GM19238 (cell line): ENCODE measurements at regions not wholly inside any gene's neighbourhood (a gene's known extent, or its start where the extent isn't known, plus 50 kb on each side); places are given as distances from the start of the nearest gene placed in this dataset.

Source experiments
- DNase-seq: peaks from one replicate; pipeline ENCODE4 v3.0.0; 2011; ENCODE audit warnings: low spot score; ENCODE audit not compliant: insufficient read length

GRCh38 chr4:176971576-176972115 is 178.9 kb upstream of the VEGFC start:
- no peak for DNase-seq

GRCh38 chr4:176979416-176979815 is 186.7 kb upstream of the VEGFC start:
- no peak for DNase-seq

DNA sequence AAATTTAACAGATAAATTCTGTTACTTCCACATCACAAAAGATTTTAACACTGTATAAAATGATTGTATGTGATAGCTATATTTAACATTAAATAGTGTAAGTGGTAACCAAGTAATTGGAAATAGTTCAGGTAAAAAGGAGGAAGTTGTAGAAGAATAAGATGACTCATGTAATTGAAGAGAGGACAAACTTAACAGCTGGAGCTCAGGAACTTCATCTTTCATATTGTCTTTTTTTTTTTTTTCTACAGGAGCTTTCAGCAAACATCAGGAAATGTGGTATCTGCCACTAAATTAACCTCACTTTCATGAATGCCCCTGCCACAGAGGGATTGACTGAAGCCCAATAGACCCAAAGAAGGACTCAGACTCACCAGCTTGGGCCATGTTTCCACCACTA is 188.4 kb upstream of the VEGFC start:
- no peak for DNase-seq

DNA sequence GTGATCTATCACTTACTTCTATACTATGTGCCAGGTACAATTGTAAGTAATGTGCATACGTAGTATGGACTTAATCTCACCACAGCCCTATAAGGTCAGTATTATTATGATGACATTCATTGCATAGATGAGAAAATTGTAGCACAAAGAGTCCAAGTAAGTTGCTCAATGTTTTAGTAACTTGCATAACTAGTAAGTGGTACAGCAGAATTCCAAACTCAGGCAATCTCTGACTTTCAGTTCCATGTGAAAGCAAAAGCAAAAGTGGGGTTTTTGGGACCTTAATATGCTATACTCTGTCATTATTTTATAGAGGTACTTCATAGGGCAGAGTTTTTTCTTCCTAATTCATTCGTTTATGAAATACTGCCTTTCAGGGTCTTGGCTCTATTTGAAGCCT is 188.8 kb upstream of the VEGFC start:
- no peak for DNase-seq

DNA sequence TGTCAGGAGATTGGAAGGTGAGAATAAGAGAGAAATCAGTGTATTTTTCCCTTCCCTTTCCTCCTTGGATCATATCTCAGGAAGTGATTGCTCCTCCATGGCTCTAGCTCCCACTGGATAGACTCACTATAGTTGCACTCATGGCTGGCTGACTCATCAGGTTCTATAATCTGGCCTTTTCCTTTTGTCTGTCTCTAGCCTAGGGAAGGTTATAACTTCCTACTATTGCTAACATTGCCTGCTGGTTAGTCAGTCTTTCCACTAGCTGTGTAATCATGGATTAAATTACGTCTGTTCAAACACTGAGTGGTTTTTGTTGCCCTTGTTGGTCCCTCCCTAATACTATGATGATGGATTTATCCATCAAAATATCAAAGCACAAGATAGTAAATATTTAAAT is 195.5 kb upstream of the VEGFC start:
- DNase-seq = no peak

GRCh38 chr4:176989186-176989585 is 196.5 kb upstream of the VEGFC start:
- DNase-seq = no peak

- no peak for DNase-seq
Measured at GRCh38 chr4:176999935-177000543, 207.3 kb upstream of the VEGFC start.

- DNase-seq = no peak
Measured at GRCh38 chr4:177001271-177002175, 208.8 kb upstream of the VEGFC start.

DNA sequence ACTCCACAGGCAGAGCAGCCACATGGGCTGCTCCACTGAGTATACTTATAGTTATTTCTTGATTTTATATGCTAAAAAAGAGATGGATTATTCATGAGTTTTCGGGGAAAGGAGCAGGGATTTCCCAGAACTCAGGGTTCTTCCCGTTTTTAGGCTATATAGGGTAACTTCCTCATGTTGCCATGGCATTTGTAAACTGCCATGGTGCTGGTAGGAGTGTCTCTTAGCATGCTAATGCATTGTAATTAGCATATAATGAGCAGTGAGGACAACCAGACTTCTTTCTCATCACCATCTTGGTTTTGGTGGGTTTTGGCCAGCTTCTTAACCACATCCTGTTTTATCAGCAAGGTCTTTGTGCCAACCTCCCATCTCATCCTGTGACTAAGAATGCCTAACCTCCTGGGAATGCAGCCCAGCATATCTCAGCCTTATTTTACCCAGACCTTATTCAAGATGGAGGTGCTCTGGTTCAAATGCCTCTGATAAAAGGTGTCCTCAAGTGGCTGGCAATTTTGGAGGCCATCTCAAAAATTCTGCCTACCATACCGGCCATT is 213.0 kb upstream of the VEGFC start:
- no peak for DNase-seq

- DNase-seq = no peak
Measured at GRCh38 chr4:177006331-177006730, 213.6 kb upstream of the VEGFC start.

DNA sequence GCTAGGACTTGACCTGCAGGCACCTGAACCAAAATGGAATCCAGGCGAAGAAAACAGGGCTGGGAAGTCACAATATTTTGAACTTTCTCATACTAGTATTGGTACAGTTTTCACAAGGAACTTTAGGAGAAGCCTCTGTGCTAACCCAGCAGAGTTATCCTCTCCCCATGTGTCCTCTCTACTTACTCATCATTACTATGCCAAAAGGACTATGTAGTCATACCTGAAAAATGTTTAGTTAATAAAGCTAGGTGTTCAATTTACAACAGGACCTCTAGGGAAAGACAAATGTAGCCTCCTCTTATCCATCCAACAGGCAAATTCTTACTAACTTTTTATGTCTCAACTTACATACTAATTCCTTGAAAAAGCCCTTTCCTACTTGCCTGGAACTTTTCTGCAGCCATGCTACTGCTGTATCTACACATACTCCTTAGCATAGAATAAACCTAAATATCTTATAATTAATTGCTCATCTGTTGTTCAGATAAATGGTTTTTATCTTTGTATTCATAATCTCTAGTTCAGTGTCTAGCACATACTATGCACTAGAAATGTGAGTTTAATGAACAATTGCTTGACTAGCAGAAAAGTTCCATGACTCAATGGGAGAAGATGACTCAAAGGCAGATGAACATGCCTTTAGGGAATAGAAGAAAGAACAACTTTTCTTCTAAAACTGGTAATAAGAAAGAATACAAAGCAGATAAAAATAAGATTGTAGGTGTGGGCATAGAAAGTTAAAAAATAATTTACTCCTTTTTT is 215.5 kb upstream of the VEGFC start:
- DNase-seq = no peak

GRCh38 chr4:177008836-177009501 is 216.2 kb upstream of the VEGFC start:
- DNase-seq = no peak

GRCh38 chr4:177010418-177010817 is 217.7 kb upstream of the VEGFC start:
- no peak for DNase-seq

DNA sequence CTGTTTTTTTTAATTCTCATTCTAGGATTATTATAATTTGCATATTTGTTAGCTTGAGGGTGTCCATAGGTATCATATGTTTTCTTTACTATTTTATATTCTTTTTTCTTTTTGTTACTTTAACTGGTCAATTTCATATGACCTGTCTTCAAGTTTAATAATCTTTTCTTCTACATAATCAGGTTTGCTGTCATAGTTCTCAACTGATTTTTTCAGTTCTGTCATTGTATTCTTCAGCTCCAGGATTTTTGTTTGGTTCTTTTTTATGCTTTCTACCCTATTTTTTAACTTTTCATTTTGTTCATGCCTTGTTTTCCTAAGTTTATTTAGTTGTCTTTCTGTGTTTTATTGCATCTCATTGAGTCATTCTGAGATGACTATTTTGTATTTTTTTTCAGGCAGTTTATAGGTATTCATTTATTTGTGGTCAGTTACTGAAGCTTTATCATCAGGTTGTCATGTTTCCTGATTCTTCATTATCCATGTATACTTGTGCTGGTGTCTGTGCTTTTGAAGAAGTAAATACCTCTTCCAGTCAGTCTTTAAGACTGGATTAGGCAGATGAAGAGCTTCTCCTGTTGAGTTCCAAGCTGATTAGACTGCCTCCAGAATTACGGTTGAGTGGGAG is 220.3 kb upstream of the VEGFC start:
- no peak for DNase-seq

- no peak for DNase-seq
Measured at GRCh38 chr4:177016541-177017141, 223.9 kb upstream of the VEGFC start.

GRCh38 chr4:177023951-177024350 is 231.2 kb upstream of the VEGFC start:
- DNase-seq = no peak

DNA sequence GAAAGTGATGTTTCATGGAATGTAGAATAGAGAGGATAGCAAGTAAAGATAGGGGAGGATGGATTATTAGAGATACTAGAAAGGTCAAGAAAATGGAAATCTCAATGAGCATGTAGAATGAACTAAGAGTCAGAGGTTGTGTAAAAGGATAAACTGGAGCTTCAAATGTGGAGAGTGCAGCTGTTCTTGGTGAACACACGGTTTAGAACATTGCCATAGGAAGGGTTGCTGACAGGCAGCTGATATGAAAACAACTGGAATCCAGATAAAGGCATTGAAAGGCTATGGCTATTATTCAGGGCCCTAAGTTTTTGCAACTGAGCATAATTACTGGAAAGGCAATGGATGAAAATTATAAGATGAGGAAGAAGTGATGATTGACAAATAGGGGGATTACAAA is 239.6 kb upstream of the VEGFC start:
- DNase-seq = no peak

DNA sequence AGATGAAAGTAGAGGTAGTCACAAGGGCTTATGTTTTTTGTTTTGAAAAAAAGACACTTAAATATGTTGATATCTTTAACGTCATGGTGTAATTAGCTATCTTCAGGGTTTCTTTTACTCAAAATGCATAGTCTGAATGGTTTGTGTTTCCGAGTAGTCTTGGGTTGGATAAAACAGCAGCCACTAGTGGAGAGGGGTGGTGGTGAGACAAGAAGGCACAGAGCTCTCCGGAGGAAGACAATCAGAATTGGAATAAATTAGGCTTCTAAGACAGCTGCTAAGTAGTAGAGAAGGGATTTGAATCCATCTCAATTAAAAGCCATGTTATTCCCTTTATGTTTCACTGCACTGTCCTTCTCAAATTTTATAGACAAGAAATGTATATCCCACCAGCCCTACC is 240.4 kb upstream of the VEGFC start:
- DNase-seq = no peak

GRCh38 chr4:177033632-177034031 is 240.9 kb upstream of the VEGFC start:
- no peak for DNase-seq

DNA sequence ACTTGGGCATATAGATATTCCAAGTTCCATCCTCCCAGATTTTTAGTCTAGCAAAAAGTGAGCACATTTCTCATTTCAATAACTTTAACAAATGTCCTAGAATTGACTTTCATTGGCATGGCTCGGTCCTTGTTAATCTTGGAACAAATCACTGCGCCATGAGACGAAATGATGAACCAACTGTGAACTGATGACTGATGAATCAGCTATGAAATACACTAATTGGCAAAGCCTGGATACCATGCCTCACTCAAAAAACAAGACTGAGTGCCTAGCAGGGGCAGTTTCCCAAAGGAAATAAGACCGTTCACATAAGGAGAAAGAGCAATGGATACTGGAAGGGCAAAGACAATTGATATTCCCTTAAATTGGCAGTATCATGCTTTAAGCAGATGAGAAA is 248.6 kb upstream of the VEGFC start:
- no peak for DNase-seq
